HG02852 (cell line): ENCODE measurements at regions not wholly inside any gene's neighbourhood (a gene's known extent, or its start where the extent isn't known, plus 50 kb on each side); places are given as distances from the start of the nearest gene placed in this dataset.
A peak's percentile ranks its signal among the peaks of the same experiment; 100 is the strongest.
"Not testable (repeated sequence)": the region's sequence is repeated elsewhere in the genome, so short reads cannot be mapped to it uniquely, and the experiment has no call there.

Experiments
- ATAC-seq: cut with Tn5 transposase; IDR thresholded peaks from one replicate; pipeline ENCODE4 v1.9.1; 2021; ENCODE audit warnings: mild to moderate bottlenecking, moderate library complexity; ENCODE audit not compliant: unreplicated experiment

GRCh38 chr1:221023482-221023881, 144.2 kb downstream of the HLX start:
- no peak for ATAC-seq

GRCh38 chr1:221025501-221025900, 146.3 kb downstream of the HLX start:
- no peak for ATAC-seq

DNA sequence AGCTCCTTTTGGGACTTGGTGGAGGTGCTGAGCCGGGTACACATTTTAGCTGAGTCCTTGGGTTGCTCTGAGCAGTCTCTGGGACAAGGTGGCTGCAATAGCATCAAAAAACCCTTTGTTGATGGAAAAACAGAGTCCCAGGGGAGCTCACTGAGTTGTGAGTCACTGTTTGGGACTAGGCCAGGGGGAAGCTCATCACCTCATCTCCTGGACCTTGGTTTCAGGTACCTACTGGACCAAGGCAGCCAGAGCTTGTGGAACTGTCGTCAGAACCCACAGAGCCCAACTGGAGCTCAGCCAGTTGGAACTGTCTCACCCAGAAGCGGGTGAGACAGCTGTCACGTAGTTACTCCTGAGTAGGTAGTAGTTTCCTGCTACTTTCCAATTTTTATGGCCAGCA, 146.7 kb downstream of the HLX start:
- ATAC-seq, result no peak

GRCh38 chr1:221029981-221030649, 150.9 kb downstream of the HLX start:
- no peak for ATAC-seq

GRCh38 chr1:221030990-221031389, 151.7 kb downstream of the HLX start:
- no peak for ATAC-seq

GRCh38 chr1:221031458-221032203, 152.4 kb downstream of the HLX start:
- no peak for ATAC-seq

- ATAC-seq, result no peak
These were observed 153.0 kb downstream of the HLX start for GRCh38 chr1:221032204-221032585.

GRCh38 chr1:221032637-221033280, 153.5 kb downstream of the HLX start:
- no peak for ATAC-seq

DNA sequence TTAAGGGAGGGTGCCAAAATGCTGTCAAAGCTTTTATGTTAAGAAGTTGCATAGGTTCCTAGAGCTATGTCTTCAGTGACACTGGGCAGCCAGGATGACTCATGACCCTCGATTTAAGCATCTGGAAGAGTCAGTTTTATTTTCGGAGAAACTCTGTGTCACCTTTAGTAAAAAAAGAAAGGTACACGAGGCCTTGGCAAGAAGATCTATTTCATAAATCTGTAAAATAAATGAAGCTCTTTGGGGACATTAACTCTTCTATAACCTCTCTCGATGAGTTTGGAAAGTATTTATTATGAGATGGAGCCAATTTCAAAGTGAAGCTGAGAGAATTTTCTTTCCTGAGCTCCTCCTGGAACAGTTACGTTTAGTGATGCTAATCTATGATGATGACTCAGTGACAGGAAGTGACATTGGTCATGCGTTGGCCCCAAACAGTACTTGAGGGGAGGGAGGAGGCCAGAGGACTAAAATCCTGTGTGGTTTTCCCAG, 156.5 kb downstream of the HLX start:
- ATAC-seq, result no peak

DNA sequence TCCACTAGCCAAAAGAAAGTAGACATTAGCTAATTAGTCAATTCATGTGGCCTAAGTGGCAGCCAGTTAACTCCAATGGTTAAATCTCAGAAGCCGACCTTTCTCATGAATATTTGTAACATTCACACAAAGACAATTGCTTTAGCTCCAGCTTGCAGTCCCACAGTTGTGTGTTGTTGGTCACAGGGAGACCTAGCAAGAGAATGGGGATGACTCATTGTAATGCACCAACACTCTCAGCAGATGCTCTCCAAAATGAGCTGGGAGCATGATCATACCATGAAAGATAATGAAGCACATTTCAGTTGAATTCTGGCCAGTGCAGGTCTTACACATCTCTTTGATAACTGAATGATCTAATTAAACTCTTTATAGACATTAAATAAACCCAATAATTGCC, 160.4 kb downstream of the HLX start:
- no peak for ATAC-seq

GRCh38 chr1:221040101-221040500, 160.9 kb downstream of the HLX start:
- no peak for ATAC-seq

- ATAC-seq, result no peak
These were observed 161.5 kb downstream of the HLX start for GRCh38 chr1:221040691-221041285.

- ATAC-seq, result no peak
These were observed 165.3 kb downstream of the HLX start for GRCh38 chr1:221044538-221044937.

GRCh38 chr1:221045151-221045550, 165.9 kb downstream of the HLX start:
- no peak for ATAC-seq

- ATAC-seq, result peak; percentile 89
These were observed 166.9 kb downstream of the HLX start for GRCh38 chr1:221045842-221046831.

GRCh38 chr1:221051391-221051790, 172.1 kb downstream of the HLX start:
- not testable (repeated sequence) for ATAC-seq

GRCh38 chr1:221053889-221054288, 174.6 kb downstream of the HLX start:
- ATAC-seq, result no peak

DNA sequence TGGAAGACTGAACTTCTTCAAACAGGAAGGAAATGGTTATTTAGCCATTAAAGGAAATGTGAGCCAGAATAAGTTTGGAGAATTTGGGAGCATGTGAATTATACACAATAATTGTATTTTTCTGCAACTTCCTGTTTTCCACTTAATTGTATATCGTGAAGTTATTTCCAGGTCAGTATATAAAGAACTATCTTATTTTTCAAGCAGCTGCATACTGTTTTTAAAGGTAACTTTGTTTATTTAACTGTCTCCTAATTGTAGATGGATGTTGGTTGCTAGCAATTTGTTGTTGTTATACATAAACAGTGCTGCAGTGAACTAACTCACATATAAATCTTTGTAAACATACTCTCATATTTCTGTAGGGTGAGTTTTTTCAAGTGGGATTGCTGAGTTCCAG, 180.3 kb downstream of the HLX start:
- no peak for ATAC-seq

DNA sequence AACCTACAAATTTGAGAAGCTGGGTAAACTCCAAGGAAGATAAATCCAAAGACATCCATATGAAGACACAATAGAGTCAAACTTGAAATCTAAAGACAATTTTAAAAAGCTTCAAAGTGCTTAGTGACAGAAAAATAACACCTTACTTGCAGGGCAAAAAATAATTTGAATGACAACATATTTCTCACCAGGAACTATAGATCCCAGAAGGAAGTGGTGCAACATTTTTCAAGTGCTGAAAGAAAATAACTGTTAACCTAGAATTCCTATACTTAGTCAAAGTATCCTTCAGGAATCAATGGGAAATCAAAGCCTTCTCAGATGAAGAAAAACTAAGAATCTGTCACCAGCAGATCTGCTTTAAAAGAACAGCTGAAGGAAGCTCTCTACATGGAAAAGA, 184.4 kb downstream of the HLX start:
- ATAC-seq, result no peak

- ATAC-seq, result no peak
These were observed 187.2 kb downstream of the HLX start for GRCh38 chr1:221066351-221067001.
